Mucosa of stomach (tissue), 1 donor: ENCODE measurements at regions not wholly inside any gene's neighbourhood (a gene's known extent, or its start where the extent isn't known, plus 50 kb on each side); places are given as distances from the start of the nearest gene placed in this dataset.

Experiments
- H3K27me3 ChIP-seq: one replicate; pipeline ENCODE4 v1.7.0; 2013; ENCODE audit warnings: mild to moderate bottlenecking, low read length; ENCODE audit not compliant: control insufficient read depth, insufficient read depth
- H3K36me3 ChIP-seq: one replicate; pipeline ENCODE4 v1.7.0; 2013; ENCODE audit warnings: low read length; ENCODE audit not compliant: control insufficient read depth, insufficient read depth
- H3K4me1 ChIP-seq: one replicate; pipeline ENCODE4 v1.7.0; 2013; ENCODE audit warnings: mild to moderate bottlenecking, low read length; ENCODE audit not compliant: control insufficient read depth, insufficient read depth
- H3K4me3 ChIP-seq: one replicate; pipeline ENCODE4 v1.7.0; 2013; ENCODE audit warnings: low read length
- H3K9ac ChIP-seq: one replicate; pipeline ENCODE4 v1.7.0; 2013; ENCODE audit warnings: mild to moderate bottlenecking, low read length, moderate library complexity
- H3K9me3 ChIP-seq: one replicate; pipeline ENCODE4 v1.7.0; 2013; ENCODE audit warnings: mild to moderate bottlenecking, low read length, moderate library complexity; ENCODE audit not compliant: control insufficient read depth
- donor health status: Pancreatic carcinoma.

DNA sequence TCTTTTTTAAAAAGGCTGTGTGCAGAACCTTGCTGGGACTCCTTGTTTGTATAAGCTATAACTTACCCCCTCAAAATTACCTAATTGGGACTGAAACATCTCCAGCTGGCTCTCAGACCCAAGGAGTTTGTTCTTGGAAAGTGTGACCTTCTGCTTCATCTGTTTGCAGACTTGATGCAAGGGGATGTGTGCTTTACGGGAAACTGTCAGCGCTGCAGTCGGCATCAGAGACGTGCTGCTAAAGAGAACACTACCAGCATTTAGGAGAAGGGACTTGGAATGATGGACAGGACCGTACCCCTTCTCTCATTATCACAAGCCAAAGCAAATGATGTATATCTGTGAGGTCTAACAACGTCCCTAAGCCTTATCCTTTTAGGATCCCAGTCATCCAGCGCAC, 174.2 kb upstream of the PARP11 start:
- no peaks in the 10 kb centered on the region for H3K9me3 ChIP-seq
- H3K9ac ChIP-seq = no peak overlapping the region
- H3K36me3 ChIP-seq = no peaks in the 10 kb centered on the region
- no peak overlapping the region for H3K4me3 ChIP-seq
- H3K27me3 ChIP-seq = no peaks in the 10 kb centered on the region
- H3K4me1 ChIP-seq = no peaks in the 10 kb centered on the region

DNA sequence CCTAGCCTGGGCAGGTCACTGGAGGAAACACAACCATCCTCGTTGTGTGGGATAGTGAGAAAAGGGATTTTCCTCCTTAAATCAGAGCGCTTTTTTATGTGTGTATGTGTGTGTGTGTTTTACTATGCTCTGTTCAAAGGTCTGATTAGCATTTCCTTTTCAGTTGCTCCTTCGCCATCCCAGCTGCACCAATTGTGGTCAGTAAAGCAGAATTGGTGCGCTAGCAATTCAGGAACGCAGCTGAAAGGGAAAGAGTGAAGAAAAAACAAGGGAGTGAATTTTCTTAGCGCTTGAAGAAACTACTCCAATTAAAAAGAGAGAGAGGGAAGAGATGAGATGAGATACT, 173.3 kb upstream of the PARP11 start:
- no peaks in the 10 kb centered on the region for H3K36me3 ChIP-seq
- no peaks in the 10 kb centered on the region for H3K4me1 ChIP-seq
- H3K27me3 ChIP-seq = no peaks in the 10 kb centered on the region
- no peak overlapping the region for H3K4me3 ChIP-seq
- H3K9ac ChIP-seq = no peak overlapping the region
- H3K9me3 ChIP-seq = no peaks in the 10 kb centered on the region

DNA sequence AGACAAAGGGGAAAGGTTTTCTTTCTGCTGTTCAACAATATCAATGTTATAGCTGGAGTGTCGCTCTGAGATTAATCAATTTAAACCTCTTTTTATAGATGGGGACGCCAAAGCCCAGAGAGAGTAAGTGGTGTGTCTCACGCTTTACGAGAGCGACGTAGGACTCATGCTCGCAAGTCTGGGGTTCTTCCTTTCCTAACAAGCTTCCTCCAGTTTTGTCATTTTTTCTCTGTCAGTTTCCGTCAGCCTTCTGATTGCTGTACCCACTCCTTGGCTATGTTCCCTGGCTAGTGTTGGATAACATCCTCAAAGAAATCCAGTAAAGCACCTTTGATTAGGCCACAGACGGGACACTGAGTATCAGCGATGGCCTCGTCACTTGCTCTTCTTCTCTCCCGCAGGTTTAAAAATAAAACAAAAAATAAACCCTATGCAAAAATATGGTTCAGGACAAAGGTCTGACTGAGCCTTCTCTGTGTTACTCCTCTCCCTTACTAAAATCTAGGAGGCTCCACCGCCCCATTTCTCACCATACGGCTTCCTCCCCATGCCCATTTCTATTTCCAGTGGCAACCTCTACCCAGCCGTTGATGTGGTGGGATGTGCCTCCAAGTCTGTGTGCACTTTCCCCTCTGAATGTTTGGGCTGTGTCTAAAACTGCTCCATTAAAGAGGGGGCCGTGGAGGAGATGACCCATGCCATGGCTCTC, 172.7 kb upstream of the PARP11 start:
- no peaks in the 10 kb centered on the region for H3K27me3 ChIP-seq
- no peaks in the 10 kb centered on the region for H3K9me3 ChIP-seq
- no peak overlapping the region for H3K9ac ChIP-seq
- no peak overlapping the region for H3K4me3 ChIP-seq
- H3K4me1 ChIP-seq = no peaks in the 10 kb centered on the region
- H3K36me3 ChIP-seq = no peaks in the 10 kb centered on the region

DNA sequence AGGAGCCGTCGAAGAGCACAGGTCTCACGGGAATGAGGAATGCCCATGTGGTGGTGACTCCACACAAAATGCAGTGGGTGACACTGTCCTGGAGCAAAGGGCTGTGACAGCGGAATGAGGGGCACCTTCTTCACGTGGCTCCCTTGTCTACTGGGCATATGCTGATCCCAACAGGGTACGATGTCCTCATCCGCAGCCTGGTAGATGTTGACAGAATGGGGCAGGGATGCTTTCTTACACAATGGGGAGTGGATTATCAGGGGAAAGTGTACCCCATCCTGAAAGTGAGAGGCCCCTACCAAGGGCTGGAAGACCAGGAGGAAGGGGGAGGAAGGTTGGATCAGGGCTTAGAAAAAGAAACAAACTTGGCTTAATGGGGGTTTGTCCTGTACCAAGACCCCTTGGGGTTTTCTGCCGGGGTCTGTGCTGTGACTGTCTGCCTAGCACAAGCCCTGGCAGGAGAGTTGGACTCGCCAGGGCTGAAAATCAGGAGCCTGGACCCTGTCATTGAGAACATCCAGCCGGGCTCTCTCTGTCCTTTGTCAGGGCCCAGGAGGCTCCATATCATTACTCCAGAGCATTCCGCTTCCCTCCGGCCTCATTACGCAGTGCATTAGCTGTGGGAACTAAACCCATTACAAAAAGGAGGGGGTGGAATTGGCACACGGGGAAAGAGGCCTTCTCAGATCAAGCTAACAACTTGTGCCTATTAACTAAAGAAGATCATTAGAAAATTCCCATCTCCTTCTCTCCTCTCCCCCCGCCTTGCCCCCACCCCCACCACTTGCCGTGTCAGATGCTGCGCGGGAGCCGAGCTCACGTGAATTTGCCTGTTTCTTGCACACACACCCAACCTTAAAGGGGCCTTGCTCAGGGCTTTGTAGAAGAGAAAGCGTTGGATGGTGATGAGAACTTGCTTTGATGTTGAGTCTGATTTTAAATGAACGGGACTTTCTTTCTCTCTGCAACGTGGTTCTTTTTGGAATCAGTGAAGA, 171.8 kb upstream of the PARP11 start:
- no peaks in the 10 kb centered on the region for H3K36me3 ChIP-seq
- no peaks in the 10 kb centered on the region for H3K4me1 ChIP-seq
- no peak overlapping the region for H3K9ac ChIP-seq
- no peaks in the 10 kb centered on the region for H3K27me3 ChIP-seq
- H3K4me3 ChIP-seq = no peak overlapping the region
- H3K9me3 ChIP-seq = no peaks in the 10 kb centered on the region

DNA sequence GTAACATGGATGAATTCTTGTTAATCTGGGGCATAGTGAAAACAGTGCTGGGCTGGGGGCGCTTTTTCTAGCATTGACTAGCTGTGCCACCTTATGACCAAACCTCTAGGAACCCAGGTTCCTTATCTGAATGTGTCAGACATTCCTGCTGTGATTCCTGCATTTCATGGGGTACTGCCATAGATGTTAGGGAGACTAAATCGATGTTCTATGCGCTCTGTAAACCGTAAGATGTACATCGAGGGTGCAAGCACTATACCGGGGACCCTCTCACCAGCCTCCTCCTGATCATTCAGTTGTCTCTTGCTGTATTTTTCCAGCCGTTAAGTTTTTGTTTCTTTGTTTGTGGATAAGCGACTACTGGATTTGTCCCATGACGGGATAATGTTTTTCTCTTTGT, 170.9 kb upstream of the PARP11 start:
- Histone ChIP-seq H3K9me3 (no peaks in the 10 kb centered on the region), H3K27me3 (no peaks in the 10 kb centered on the region), H3K4me3 (no peak overlapping the region), H3K36me3 (no peaks in the 10 kb centered on the region), H3K9ac (no peak overlapping the region), H3K4me1 (no peaks in the 10 kb centered on the region)

DNA sequence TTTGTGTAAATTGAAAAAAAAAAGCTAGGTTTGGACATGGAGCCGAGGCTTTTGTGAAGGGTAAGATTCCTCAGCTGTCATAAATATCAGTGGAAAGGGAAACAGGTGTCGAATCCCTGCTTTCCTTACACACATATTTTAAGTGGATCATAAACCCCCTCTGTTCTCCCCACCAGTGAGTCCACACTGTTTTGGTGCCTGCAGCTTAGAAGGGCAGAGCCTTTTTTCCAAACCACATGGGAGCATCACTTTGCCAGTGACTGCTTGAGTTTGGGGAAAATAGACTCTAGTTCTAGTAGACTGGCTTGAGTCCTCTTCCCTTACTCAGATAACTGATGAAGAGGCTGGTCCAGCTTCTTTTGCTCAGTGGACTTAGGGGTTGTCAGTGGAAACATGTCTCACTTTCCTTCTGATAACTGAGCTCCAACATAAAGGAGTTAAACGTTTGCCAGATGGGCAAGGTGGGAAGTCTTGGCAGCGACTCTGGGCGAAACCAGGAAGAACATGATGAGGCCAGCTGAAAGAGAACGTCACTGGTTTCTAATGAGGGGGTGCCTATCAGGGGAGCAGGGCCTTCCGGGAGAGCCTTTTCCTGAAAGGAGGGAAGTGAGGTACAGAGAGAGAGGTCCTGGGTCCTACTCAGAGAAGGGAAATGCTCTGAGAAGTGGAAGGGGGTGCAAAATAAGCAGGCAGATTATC, 168.1 kb upstream of the PARP11 start:
- Histone ChIP-seq H3K9ac (no peak overlapping the region), H3K27me3 (peaks cover 10% of the 10 kb centered on the region), H3K9me3 (no peaks in the 10 kb centered on the region), H3K4me3 (no peak overlapping the region), H3K36me3 (no peaks in the 10 kb centered on the region), H3K4me1 (no peaks in the 10 kb centered on the region)

DNA sequence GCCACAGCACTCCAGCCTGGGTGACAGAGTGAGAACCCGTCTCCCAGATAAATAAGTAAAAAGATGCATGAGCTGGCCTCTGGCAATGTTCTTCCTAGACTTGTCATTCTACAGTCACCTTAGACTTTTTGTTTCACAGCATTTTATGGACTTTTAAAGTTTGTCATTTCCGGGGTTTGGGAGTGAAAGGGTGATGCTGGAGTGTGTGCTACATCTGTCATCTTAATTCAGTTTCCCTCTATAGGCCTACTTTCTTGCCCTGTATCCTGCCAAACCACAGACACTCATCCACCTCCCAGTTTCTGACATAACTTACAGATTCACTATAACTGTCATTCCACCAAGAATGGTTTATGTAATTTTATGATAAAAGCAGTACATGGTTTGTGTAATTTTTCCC, 166.7 kb upstream of the PARP11 start:
- Histone ChIP-seq H3K4me3 (no peak overlapping the region), H3K27me3 (peaks cover 10% of the 10 kb centered on the region), H3K4me1 (no peaks in the 10 kb centered on the region), H3K9ac (no peak overlapping the region), H3K9me3 (no peaks in the 10 kb centered on the region), H3K36me3 (no peaks in the 10 kb centered on the region)

DNA sequence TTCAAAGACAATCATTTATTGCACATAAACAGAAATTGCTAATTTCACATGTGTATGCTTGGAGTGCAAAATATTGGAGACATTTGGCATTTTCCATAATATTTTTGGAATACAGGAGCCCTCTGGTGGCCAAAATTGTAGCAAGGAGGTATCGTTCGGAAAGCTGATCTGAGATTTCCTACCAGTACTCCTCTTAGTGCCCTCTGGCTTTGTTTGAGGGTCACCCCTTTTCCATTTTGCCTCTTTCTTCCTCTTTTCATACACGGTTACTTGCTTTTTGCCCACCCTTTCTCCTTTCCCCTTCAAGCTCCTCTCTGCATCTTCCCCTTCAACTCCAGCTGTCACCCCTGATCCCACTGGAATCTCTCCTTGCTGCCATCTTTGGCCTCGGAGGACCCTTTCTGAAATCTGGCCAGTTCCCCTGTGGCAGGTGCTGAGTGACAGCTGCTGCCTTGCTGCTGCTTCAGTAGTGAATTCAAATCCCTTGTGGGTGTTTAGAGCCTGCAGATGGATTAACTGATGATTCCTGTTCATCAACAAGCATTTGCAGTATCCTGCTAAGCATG, 164.6 kb upstream of the PARP11 start:
- no peak overlapping the region for H3K9ac ChIP-seq
- no peaks in the 10 kb centered on the region for H3K4me1 ChIP-seq
- H3K9me3 ChIP-seq = no peaks in the 10 kb centered on the region
- no peak overlapping the region for H3K4me3 ChIP-seq
- H3K36me3 ChIP-seq = no peaks in the 10 kb centered on the region
- H3K27me3 ChIP-seq = peaks cover 10% of the 10 kb centered on the region

DNA sequence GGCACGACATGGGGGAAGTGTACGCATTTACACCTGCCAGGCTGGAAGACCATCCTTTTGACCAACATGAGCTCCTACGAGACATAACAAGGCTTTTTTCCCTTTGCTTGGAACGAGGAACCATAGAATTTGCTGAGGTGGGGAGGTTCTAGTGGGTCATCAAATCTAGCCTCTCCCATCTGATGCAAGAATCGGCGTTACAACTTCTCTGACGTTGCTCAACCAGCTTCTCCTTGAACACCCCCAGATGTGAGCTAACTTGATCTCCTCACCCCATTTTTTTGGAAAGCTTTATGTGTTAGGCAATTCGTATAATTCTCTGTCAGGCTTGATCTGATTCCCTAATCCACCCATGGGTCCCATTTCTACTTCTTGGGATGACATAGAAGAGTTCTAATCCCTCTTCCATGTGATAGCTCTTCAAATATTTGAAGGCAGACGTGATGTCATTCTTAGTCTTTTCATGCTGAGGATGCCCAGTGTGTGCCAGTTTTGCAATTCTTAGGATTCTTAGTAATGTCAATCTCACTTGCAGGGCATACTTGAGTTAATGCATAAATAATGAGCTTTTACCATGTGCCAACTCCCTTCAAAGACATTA, 163.6 kb upstream of the PARP11 start:
- Histone ChIP-seq H3K4me1 (peaks cover 1% of the 10 kb centered on the region), H3K9ac (no peak overlapping the region), H3K36me3 (no peaks in the 10 kb centered on the region), H3K4me3 (no peak overlapping the region), H3K9me3 (no peaks in the 10 kb centered on the region), H3K27me3 (peaks cover 10% of the 10 kb centered on the region)

DNA sequence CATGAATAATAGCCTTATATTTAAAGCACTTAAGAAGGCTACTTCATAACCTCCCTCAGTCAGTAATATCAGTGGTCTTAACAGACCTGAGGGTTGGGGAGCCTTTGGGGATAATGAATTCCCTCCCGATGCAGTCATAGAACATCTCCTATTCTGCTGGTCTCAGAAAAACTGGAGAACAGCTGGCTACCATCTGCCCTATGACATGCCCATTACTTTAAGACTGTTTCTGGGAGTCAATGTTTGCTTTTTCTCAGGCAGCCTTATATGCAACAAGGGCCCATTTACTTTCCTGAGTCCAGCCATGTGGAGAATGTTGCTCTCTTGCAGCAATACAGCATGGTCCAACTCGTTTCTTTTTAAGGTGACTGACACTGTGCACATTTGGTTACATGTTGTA, 161.7 kb upstream of the PARP11 start:
- H3K9ac ChIP-seq = no peak overlapping the region
- H3K4me3 ChIP-seq = no peak overlapping the region
- no peaks in the 10 kb centered on the region for H3K9me3 ChIP-seq
- no peaks in the 10 kb centered on the region for H3K36me3 ChIP-seq
- H3K4me1 ChIP-seq = peaks cover 12% of the 10 kb centered on the region
- H3K27me3 ChIP-seq = peaks cover 10% of the 10 kb centered on the region

DNA sequence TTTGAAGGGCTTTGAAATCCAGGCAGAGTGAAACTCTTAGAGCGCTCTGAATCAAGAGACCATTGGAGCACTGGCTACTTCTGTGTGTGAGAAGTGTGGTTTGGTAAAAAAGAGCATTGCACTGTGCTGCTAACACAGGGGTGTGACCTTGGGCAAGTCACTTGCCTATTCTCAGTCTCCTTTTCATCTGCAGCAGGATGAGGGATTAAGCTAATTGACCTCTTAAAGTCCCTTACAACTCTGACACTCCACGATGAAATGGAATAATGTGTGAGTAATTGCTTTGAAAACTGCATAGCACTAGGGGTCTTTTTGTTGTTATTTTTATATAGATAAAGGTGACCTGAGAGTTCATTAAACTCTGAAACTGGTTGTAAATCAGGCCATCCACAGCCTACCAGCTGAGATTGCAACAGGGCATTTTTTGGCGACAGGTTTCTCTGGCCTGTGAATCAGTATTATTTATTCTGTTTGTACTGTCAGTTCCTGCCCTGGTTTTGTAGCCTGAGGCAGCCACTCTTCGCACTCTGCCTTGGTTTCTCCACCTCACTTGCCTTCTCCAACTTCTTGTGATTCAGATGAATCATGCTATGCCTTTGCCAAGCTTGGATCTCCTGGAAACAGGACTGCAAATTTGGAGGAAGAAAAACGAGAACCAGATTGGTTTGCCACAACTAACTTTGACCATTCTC, 159.9 kb upstream of the PARP11 start:
- Histone ChIP-seq H3K4me3 (no peak overlapping the region), H3K36me3 (no peaks in the 10 kb centered on the region)

More for the DNA sequence above, 159.9 kb upstream of the PARP11 start:
- H3K27me3 ChIP-seq = peaks cover 2% of the 10 kb centered on the region
- H3K4me1 ChIP-seq = peaks cover 12% of the 10 kb centered on the region
- no peaks in the 10 kb centered on the region for H3K9me3 ChIP-seq
- no peak overlapping the region for H3K9ac ChIP-seq
